Upper lobe of left lung (tissue), 6 donors: ENCODE measurements at regions not wholly inside any gene's neighbourhood (a gene's known extent, or its start where the extent isn't known, plus 50 kb on each side); places are given as distances from the start of the nearest gene placed in this dataset.

Source experiments
- ATAC-seq, 2 donors: fragments of 200-7000 bp; cut with Tn5 transposase; one replicate each; pipeline ENCODE4 v1.9.1; 2022; ENCODE audit warnings: mild to moderate bottlenecking in 2 of 2, moderate library complexity in 2 of 2; ENCODE audit not compliant: low FRiP score in 2 of 2
- DNase-seq, 2 donors: peaks; one replicate each; pipeline ENCODE4 v3.0.0-alpha.2; 2019 to 2020
- H3K27ac ChIP-seq, 4 donors: fragments of 200-600 bp; sonication (generic); one replicate each; pipeline ENCODE4 v1.5.1; 2016 to 2019
- H3K27me3 ChIP-seq, 4 donors: fragments of 200-600 bp; sonication (generic); one replicate each; pipeline ENCODE4 v1.5.1; 2017 to 2019
- H3K36me3 ChIP-seq, 4 donors: fragments of 200-600 bp; sonication (generic); one replicate each; pipeline ENCODE4 v1.5.1; 2016 to 2019
- H3K4me1 ChIP-seq, 4 donors: fragments of 200-600 bp; sonication (generic); one replicate each; pipeline ENCODE4 v1.5.1; 2018 to 2019
- H3K4me3 ChIP-seq, 4 donors: fragments of 200-600 bp; sonication (generic); one replicate each; pipeline ENCODE4 v1.5.1; 2017 to 2019; ENCODE audit warnings: mild to moderate bottlenecking in 2 of 4, moderate library complexity in 1 of 4
- H3K9me3 ChIP-seq, 4 donors: fragments of 200-600 bp; sonication (generic); one replicate each; pipeline ENCODE4 v1.5.1; 2018 to 2019
- CTCF ChIP-seq, 6 experiments: fragments of 450-650 bp in 4 of 6; fragments of 200-600 bp in 2 of 6; sonication (generic) in 2 of 6; IDR thresholded peaks; one replicate each; pipeline ENCODE4 v1.5.1; 2016 to 2019; ENCODE audit warnings: antibody characterized with exemption in 6 of 6
- EP300 ChIP-seq, 4 donors: sonication (generic); formaldehyde crosslinking; IDR thresholded peaks; one replicate each; pipeline ENCODE4 v1.5.1; 2017; ENCODE audit warnings: antibody characterized with exemption in 4 of 4, control low read depth in 2 of 4
- POLR2A ChIP-seq, 4 donors: fragments of 450-650 bp; IDR thresholded peaks; one replicate each; pipeline ENCODE4 v1.5.1; 2016 to 2017; ENCODE audit warnings: antibody characterized with exemption in 4 of 4, mild to moderate bottlenecking in 2 of 4
- POLR2AphosphoS5 ChIP-seq, 2 donors: sonication (generic); formaldehyde crosslinking; IDR thresholded peaks; one replicate each; pipeline ENCODE4 v1.5.1; 2017; ENCODE audit warnings: antibody characterized with exemption in 2 of 2
- WGBS, 2 donors: methylation state at CpG; one replicate each; pipeline ENCODE4 v1.1.5; 2017 to 2018; 5-methylcytosine and 5-hydroxymethylcytosine counted together
- donor health status: DM: no; HTN: no; CAD: no; lungs with moderate emphysema.
- donor health status: DM: no; HTN: yes; CAD: no; lungs with severe emphysema.

DNA sequence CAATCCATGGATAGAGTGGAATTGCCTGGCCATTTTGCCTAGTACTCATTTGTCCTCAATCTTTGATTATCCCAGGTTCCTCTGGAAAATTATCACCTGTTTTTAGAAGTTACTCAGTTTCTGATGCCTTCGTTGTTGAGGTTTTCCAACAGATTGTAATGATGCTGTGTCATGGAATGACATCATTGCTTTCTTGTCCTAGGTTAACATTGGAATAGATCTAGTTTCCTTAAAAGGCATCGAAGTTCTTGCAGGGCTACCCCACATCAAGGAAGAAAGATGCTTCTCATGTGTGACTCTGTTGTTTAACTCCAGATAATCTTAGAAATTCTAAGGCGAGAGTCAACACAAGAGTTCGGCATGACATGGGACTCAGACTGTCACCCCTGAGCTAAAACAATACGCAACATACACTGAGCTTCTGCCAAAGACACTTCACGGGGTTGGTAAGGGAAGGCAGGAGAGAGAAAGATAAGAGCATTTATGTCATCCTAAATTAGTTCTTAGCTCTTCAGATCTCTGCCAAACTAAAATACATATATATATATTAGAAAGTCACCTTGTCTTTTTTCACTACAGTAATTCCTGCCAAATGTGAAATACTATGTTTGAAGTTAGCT, 293.2 kb upstream of the WWC1 start:
- H3K4me1 ChIP-seq, result no peaks in the 10 kb centered on the region
- H3K36me3 ChIP-seq, result no peaks in the 10 kb centered on the region
- no peak for DNase-seq
- ATAC-seq, result no peak
- 62 to 69% methylated on average over 6 of the region's 6 CpGs for WGBS, 2 donors
- no peak overlapping the region for H3K4me3 ChIP-seq
- no peak overlapping the region for H3K27ac ChIP-seq
- no peaks in the 10 kb centered on the region for H3K27me3 ChIP-seq
- H3K9me3 ChIP-seq, result no peaks in the 10 kb centered on the region
- no peak for TF ChIP-seq POLR2A (IDR thresholded peaks at IDR 0.05)
- TF ChIP-seq EP300 (IDR thresholded peaks at IDR 0.05), result no peak
- no peak for TF ChIP-seq POLR2AphosphoS5 (IDR thresholded peaks at IDR 0.05)
- no peak for TF ChIP-seq CTCF (IDR thresholded peaks at IDR 0.05)

DNA sequence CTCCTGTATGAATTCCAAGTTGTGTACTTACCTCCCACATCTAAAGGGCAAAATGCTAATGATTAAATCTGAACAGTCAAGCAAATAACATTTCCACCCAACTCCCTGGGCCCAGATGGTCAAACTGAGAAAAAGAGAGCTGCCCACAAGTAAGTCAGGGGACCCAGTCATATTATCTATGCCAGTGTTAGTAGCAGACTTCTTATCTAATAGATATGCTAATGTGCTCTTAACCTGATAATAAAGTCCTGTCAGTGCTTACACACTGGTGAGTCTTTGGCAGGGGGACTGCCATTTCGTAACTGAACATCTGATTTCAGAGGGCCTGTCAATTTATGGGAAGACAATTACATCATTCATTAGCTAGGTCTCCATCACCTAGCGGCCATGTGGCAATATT, 292.3 kb upstream of the WWC1 start:
- Histone ChIP-seq H3K27ac (no peak overlapping the region), H3K36me3 (no peaks in the 10 kb centered on the region), H3K27me3 (no peaks in the 10 kb centered on the region), H3K4me3 (no peak overlapping the region), H3K9me3 (no peaks in the 10 kb centered on the region), H3K4me1 (no peaks in the 10 kb centered on the region)
- no peak for TF ChIP-seq POLR2AphosphoS5 (IDR thresholded peaks at IDR 0.05)
- TF ChIP-seq EP300 (IDR thresholded peaks at IDR 0.05), result no peak
- WGBS, 2 donors, result 62 to 75% methylated on average over 2 of the region's 2 CpGs
- no peak for DNase-seq
- ATAC-seq, result no peak

GRCh38 chr5:168001318-168001717, 290.1 kb upstream of the WWC1 start:
- H3K36me3 ChIP-seq, result no peaks in the 10 kb centered on the region
- WGBS, 2 donors, result 85 to 86% methylated on average over 2 of the region's 2 CpGs
- DNase-seq, result no peak
- H3K27ac ChIP-seq, result no peak overlapping the region
- no peak overlapping the region for H3K4me3 ChIP-seq
- H3K9me3 ChIP-seq, result no peaks in the 10 kb centered on the region
- no peak for ATAC-seq
- TF ChIP-seq CTCF (IDR thresholded peaks at IDR 0.05), result no peak
- TF ChIP-seq EP300 (IDR thresholded peaks at IDR 0.05), result no peak
- TF ChIP-seq POLR2A (IDR thresholded peaks at IDR 0.05), result no peak
- no peak for TF ChIP-seq POLR2AphosphoS5 (IDR thresholded peaks at IDR 0.05)
- no peaks in the 10 kb centered on the region for H3K27me3 ChIP-seq
- no peaks in the 10 kb centered on the region for H3K4me1 ChIP-seq

DNA sequence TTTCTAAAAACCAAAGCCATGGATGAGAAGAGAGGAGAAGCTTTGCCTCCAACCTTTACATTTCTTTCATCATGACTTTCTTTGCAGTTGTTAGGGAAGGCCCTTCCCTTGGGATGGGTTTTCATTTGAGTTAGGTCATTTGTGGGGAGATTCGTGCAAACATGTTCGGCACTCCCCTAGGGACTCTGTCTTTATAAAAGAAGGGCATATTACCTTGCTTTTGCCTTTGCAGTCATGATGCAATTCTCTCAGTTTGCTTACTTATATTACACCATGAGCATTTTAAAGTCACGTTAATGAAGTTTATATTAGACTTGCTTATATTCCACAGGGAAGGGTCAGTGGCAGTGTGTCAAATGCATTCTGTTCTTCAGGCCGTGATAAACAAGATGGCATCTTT, 289.3 kb upstream of the WWC1 start:
- Histone ChIP-seq H3K27ac (no peak overlapping the region), H3K36me3 (no peaks in the 10 kb centered on the region), H3K4me3 (no peak overlapping the region), H3K4me1 (no peaks in the 10 kb centered on the region), H3K9me3 (no peaks in the 10 kb centered on the region), H3K27me3 (no peaks in the 10 kb centered on the region)
- no peak for DNase-seq
- TF ChIP-seq EP300 (IDR thresholded peaks at IDR 0.05), result no peak
- ATAC-seq, result no peak
- 62 to 84% methylated on average over 4 of the region's 4 CpGs for WGBS, 2 donors

DNA sequence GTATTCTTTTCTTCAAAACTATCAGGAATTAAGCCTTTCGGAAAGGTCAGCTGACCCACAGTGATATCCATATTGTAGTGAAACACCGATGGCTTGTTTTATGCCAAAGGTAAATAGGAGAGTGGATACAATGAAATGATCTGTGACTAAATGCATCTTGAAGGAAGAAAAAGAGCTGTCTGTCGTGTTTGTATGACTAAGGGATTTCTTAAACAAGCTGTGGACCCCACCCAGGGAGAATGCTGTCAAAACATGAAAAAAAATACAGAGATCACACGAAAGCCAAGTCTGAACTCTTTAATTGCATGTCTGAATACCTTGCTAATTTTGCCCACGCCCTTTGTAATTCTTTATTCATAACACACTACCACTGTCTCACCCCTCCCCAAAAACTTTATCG, 286.4 kb upstream of the WWC1 start:
- no peak for ATAC-seq
- H3K36me3 ChIP-seq, result no peaks in the 10 kb centered on the region
- 77 to 79% methylated on average over 6 of the region's 6 CpGs for WGBS, 2 donors

More for the DNA sequence above, 286.4 kb upstream of the WWC1 start:
- no peaks in the 10 kb centered on the region for H3K4me1 ChIP-seq
- H3K27me3 ChIP-seq, result no peaks in the 10 kb centered on the region
- TF ChIP-seq POLR2AphosphoS5 (IDR thresholded peaks at IDR 0.05) (no peak), CTCF (IDR thresholded peaks at IDR 0.05) (no peak), EP300 (IDR thresholded peaks at IDR 0.05) (no peak), POLR2A (IDR thresholded peaks at IDR 0.05) (no peak)
- no peaks in the 10 kb centered on the region for H3K9me3 ChIP-seq
- no peak overlapping the region for H3K27ac ChIP-seq
- H3K4me3 ChIP-seq, result no peak overlapping the region
- DNase-seq, result no peak
